NOMO-1 treated with dmso at 0.1 percent for 144 hours (cell line): ENCODE measurements at regions not wholly inside any gene's neighbourhood (a gene's known extent, or its start where the extent isn't known, plus 50 kb on each side); places are given as distances from the start of the nearest gene placed in this dataset.

ENCODE experiments used
- DNase-seq: peaks from one replicate; lab custom pipeline; 2025; ENCODE audit not compliant: unreplicated experiment; lab: John Stamatoyannopoulos, UW

GRCh38 chr13:50101590-50101989, 86.3 kb downstream of the KCNRG start:
- no peak for DNase-seq

GRCh38 chr13:50104493-50104892, 89.2 kb downstream of the KCNRG start:
- DNase-seq: no peak

GRCh38 chr13:50106559-50106958, 91.3 kb downstream of the KCNRG start:
- DNase-seq: no peak

- no peak for DNase-seq
Measured at GRCh38 chr13:50107205-50107604, 92.0 kb downstream of the KCNRG start.

- no peak for DNase-seq
Measured at GRCh38 chr13:50114961-50115360, 99.7 kb downstream of the KCNRG start.

GRCh38 chr13:50115695-50116094, 100.5 kb downstream of the KCNRG start:
- DNase-seq: no peak

GRCh38 chr13:50116430-50116973, 101.3 kb downstream of the KCNRG start:
- DNase-seq: no peak

- DNase-seq: no peak
Measured at GRCh38 chr13:50119591-50119990, 104.3 kb downstream of the KCNRG start.

GRCh38 chr13:50122455-50122854, 107.2 kb downstream of the KCNRG start:
- DNase-seq: peak; percentile 33

GRCh38 chr13:50123002-50123401, 107.8 kb downstream of the KCNRG start:
- DNase-seq: no peak

GRCh38 chr13:50123515-50123861, 108.2 kb downstream of the KCNRG start:
- DNase-seq: no peak

- DNase-seq: peak; percentile 92
Measured at GRCh38 chr13:50123862-50124535, 108.8 kb downstream of the KCNRG start.

- DNase-seq: no peak
Measured at GRCh38 chr13:50124536-50125303, 109.5 kb downstream of the KCNRG start.

- DNase-seq: no peak
Measured at GRCh38 chr13:50125304-50125553, 110.0 kb downstream of the KCNRG start.

- peak; percentile 88 for DNase-seq
Measured at GRCh38 chr13:50125554-50126262, 110.5 kb downstream of the KCNRG start.

GRCh38 chr13:50126263-50126992, 111.2 kb downstream of the KCNRG start:
- DNase-seq: peak; percentile 35

GRCh38 chr13:50126993-50127725, 111.9 kb downstream of the KCNRG start:
- DNase-seq: no peak

- no peak for DNase-seq
Measured at GRCh38 chr13:50127726-50128291, 112.6 kb downstream of the KCNRG start.

- no peak for DNase-seq
Measured at GRCh38 chr13:50128428-50128931, 113.2 kb downstream of the KCNRG start.

GRCh38 chr13:50129081-50129705, 113.9 kb downstream of the KCNRG start:
- DNase-seq: no peak
